ENCODE measurements at regions not wholly inside any gene's neighbourhood (a gene's known extent, or its start where the extent isn't known, plus 50 kb on each side); places are given as distances from the start of the nearest gene placed in this dataset.
A peak's percentile ranks its signal among the peaks of the same experiment; 100 is the strongest.

- TF ChIP-seq CTCF (IDR thresholded peaks at IDR 0.05 in 2 of 3, conservative IDR thresholded peaks at IDR 0.05 in 1 of 3; ENCODE audit: borderline replicate concordance in 1 of 3, insufficient read depth in 1 of 3, low read depth in 2 of 3, low read length in 2 of 3), result no peak
These were observed 522.5 kb downstream of the ETV1 start (continued) for GRCh38 chr7:13466874-13467547.

GRCh38 chr7:13476881-13477444 is 512.5 kb downstream of the ETV1 start:
- no peaks in the 10 kb centered on the region for H4K20me1 ChIP-seq (ENCODE audit: insufficient read depth)
- CTCF ChIA-PET, result interaction anchor here (1.8 kb wide), 1 partner anchor 1215 kb away, joined by 7 read pairs; no protein-coding TSS in a partner anchor
- no peaks in the 10 kb centered on the region for H3K9me3 ChIP-seq (ENCODE audit: control insufficient read depth in 1 of 2, insufficient read depth in 1 of 2, low read depth in 1 of 2, low read length in 2 of 2)
- no peak overlapping the region for H3K4me2 ChIP-seq (ENCODE audit: low read length)
- no peaks in the 10 kb centered on the region for H3K36me3 ChIP-seq (ENCODE audit: control insufficient read depth in 1 of 2, insufficient read depth in 2 of 2, low read length in 2 of 2)
- RAD21 ChIA-PET (ENCODE audit: low non-redundant PET in 1 of 2, low total read pairs in 2 of 2, uncharacterized antibody in 2 of 2, unreplicated experiment in 2 of 2), result no interaction called here
- H3K9me2 ChIP-seq (ENCODE audit: insufficient read depth), result no peaks in the 10 kb centered on the region
- DNase-seq (ENCODE audit: low read depth, low spot score), result no peak
- POLR2A ChIA-PET, result no interaction called here
- no peak overlapping the region for H3K27ac ChIP-seq (ENCODE audit: low read depth, low read length)
- no peak overlapping the region for H2AFZ ChIP-seq (ENCODE audit: low read depth, low read length, poor library complexity, severe bottlenecking)
- no peaks in the 10 kb centered on the region for H3K79me2 ChIP-seq (ENCODE audit: insufficient read depth, low read length)
- H3K27me3 ChIP-seq (ENCODE audit: insufficient read depth, low read length), result no peaks in the 10 kb centered on the region
- no TSS peak for BruUV-seq (replicated peaks)
- ATAC-seq, result peak; percentile 63
- no peak overlapping the region for H3K9ac ChIP-seq (ENCODE audit: low read length)
- TF ChIP-seq SRF (IDR thresholded peaks at IDR 0.05; ENCODE audit: low read depth) (no peak), EZH2phosphoT487 (IDR thresholded peaks at IDR 0.05; ENCODE audit: borderline replicate concordance) (no peak), FOSL1 (IDR thresholded peaks at IDR 0.05; ENCODE audit: low read depth) (no peak), RAD21 (IDR thresholded peaks at IDR 0.05; ENCODE audit: low read depth) (0 out of 2 replicates have a peak, but pooled peaks have one; percentile 36), CBX3 (IDR thresholded peaks at IDR 0.05; ENCODE audit: low read depth) (no peak), TCF7L2 (IDR thresholded peaks at IDR 0.05; ENCODE audit: borderline replicate concordance, extremely low read depth, insufficient read depth, insufficient read length) (no peak)
- no peaks in the 10 kb centered on the region for H3K4me1 ChIP-seq (ENCODE audit: control insufficient read depth in 1 of 2, insufficient read depth in 2 of 2, low read length in 2 of 2)
- intact Hi-C loops (cut with micrococcal nuclease), result no loop called here
- H3K4me3 ChIP-seq (replicated peaks in 1 of 2; ENCODE audit: low read depth in 1 of 2, low read length in 2 of 2), result no peak overlapping the region

Measured in HCT116 (cell line).